CD4-positive, alpha-beta T cell treated with Interleukin-2 at 100 ng/mL for 4 hours (primary cell): ENCODE measurements at regions not wholly inside any gene's neighbourhood (a gene's known extent, or its start where the extent isn't known, plus 50 kb on each side); places are given as distances from the start of the nearest gene placed in this dataset.
A peak's percentile ranks its signal among the peaks of the same experiment; 100 is the strongest.

Experiments used
- DNase-seq: peaks from one replicate; pipeline ENCODE4 v3.0.0-alpha.2; 2020; ENCODE audit warnings: low spot score

DNA sequence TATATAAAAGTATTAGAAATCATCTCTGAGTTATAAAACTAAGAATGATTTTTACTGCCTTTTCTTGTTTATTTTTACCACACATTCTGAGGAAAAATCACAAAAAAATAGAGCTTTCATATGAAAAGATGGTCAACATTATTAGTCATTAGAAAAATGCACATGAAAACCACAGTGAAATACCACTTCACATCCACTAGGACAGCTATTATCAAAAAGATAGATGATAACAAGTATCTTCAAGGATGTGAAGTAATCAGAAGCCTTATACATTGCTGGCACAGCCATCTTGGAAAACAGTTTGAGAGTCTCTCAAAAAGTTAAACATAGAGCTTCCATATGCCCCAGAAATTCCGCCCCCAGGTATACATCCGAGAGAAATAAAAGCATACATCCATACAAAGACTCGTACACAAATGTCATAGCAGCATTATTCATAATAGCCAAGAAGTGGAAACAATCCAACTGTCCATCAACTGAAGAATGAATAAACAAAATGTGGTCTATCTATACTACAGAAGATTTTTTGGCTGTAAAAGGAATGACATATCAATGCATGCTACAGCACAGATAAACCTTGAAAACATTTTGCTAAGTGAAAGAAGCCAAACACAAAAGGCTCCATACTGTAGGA, 523.9 kb downstream of the FUT8 start:
- DNase-seq, result no peak

DNA sequence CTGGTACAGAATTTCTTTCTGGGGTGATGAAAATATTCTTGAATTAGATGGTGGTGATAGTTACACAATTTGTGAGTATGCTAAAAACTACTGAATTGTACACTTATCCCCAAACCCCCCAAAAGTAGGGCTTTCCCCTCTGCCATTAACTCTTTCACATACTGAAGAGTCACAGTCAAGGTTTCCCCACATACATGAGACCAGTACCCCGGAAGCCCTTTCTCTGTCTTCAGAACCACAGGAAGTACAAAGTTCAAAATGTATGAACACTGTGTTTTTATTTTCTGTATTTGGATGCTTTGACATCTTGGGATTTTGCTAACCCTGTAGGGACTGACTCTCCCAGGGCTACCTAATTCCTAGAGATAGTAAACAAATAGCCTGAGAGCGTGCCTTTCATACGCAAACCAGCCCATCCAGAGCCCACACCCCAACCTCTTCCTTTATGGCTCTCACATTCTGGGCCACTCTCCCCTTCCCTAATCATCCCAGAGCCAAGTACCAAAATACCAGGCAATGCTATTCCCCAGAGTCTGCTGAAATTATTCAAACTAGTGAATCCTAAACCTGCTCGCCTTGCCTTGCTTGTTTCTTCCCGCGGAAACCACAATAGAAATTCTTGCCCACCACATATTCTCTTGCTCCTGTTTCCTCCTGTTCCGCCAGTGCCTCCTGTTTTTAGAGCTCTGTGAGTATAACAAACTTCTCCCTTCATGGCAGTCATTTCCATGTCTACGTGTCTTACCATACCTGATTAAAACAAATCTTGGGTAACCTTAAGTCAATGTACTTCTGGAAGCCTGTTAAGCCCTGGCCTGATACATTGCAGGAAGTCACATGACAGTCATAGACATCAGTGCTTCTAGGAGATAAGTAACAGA, 524.8 kb downstream of the FUT8 start:
- DNase-seq, result peak; percentile 18

DNA sequence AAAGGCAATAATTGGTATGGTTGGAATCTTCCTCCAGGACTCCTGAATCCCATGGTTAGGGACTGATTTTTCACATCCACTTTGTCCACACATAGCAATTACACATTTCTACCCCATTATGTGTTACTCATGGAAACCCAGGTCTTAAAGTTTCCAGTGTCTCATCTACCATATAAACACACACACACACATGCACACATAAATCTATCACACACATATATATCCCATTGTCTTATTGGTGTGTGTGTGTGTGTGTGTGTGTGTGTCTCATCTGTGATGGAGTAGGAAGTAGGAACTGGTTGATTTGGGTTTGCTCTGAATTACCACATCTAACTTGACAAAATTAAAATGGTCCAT, 525.4 kb downstream of the FUT8 start:
- DNase-seq, result no peak

DNA sequence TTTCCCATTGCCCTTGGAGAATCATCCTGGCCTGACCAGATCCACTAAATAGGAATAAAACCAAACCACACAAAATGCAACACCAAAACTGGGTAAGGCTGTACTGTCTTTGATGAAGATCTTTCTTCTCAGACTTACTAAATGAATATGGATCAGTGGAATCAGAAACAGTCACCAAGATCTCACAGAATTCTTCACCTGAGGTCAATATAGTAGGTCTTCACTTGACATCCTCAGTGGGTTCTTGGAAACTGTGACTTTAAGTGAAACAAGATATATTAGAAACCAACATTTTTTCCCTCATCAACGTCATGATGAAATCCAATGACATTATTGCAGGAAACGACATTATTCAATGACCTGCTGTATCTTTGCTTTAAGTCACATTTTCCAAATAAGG, 526.2 kb downstream of the FUT8 start:
- no peak for DNase-seq

DNA sequence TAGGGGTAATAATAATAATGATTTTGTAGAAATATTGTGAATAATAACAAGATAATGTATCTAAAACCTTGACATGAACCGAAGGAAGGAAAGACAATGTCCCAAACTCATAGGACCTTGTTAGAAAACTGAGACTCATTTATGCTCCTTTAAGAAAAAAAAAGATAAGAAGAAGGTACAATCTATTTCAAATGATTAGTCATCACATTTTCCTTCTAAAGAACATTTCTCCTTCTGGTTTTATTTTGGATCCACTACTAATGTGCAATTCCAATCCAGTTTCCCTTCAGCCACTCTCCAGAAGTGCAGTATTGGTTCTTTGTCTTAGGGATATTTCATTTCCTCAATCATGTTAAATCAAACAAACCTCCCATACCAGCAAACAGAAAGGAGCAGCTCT, 526.7 kb downstream of the FUT8 start:
- no peak for DNase-seq

DNA sequence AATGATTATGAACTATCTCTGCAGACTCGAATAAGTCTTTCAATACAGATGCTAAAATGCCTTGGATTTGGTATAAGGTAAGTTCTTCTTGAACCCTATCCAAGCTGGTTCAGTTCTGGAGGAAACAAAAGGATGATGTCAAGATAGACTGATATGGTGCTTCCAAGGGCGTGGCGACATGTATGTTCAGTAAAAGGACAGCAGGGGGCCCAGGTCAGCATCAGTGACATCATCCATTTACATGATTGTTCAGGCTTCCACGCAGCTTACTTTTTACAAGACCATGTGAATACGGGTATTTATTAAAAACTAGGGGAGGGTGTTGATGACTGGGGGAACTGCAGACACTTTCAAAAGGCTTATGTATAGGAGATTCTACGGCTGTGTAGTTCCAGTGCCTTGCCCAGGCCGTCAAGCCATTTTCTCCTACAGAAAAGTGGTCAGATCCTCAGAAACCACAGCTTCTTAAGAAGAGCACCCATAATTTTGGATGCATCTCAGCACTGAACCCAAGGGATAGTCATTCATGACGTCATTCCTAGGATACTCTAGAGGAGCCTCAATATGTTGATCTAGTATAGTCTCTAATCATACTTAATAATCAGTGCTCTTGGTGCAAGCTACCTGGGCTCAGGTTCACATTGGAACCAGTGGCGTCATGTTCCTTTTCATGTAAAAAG, 527.7 kb downstream of the FUT8 start:
- DNase-seq, result peak; percentile 23

DNA sequence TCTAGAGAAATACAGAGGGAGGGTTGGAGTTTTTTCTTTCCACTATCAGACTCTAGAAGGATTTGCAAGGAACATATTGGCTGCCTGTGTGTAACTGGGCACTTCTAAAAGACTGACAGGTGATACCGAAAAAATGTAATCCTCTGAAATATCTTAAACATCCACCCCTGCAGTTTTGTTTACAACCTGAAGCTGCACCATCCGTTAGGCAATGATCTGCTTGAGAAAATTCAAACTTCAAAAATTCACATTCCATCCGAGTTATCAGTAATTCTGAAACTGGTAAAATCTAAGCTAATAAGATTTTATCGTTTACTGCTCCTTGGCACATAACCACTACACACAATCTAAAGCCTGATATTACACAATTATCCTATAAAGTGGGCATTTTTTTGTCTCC, 528.6 kb downstream of the FUT8 start:
- no peak for DNase-seq

DNA sequence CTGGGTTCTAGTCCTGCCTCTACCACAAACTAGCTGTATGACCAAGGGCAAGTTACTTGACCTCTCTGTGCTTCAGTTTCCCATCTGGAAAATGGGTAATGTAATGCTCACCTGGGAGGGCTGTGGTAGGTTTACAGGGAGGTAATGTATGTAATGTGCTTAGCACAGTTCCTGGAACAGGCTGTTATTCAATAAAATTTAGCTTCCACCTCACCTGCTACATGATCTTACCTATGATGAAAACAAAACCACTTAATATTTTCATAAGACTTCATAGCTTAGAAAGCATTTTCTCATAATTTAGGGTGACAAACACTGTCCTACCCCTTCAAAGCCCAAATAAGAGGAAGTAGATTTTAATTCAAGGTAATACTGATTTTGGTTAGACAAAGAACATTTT, 530.6 kb downstream of the FUT8 start:
- peak; percentile 15 for DNase-seq

DNA sequence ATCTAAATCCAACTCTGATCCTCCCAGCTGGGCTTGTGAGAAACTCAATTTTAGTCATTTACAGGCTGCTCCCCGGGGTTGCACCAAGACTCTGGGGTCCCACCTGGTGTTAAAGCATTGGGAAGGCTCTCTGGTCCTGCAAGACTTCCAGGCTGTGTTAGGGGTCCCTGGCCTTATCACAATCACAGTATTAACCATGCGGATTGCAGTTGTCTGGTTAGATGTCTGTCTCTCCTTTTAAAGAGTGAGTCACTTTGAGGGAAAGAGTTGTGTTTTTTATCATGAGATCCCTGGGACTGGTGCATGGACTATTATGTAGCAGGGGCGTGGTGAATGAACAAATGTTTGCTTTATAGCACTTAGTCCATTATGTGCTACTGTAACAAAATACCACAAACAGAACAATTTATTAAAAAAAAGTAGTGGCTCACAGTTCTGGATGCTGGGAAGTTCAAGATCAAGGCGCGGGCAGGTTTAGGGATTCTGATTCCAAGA, 531.4 kb downstream of the FUT8 start:
- DNase-seq, result no peak

DNA sequence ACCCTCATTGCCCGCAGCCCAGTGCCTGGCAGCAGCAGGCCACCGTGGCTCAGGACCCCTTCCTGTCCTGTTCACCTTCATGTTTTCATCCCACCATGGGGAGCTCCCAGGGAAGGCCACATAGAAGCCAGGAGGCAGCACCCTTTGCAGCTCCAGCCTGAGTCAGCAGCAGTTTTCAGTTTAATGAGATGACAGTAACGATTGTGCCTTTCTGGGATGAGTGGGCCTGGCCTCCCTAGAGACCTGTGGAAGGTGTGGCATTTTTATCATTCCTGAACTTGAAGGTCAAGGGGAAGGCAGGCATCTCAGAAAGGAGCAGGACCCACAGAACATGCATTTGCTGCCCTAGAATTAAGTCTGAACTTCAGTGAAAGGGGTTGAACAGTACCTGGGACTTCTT, 532.8 kb downstream of the FUT8 start:
- DNase-seq, result no peak

DNA sequence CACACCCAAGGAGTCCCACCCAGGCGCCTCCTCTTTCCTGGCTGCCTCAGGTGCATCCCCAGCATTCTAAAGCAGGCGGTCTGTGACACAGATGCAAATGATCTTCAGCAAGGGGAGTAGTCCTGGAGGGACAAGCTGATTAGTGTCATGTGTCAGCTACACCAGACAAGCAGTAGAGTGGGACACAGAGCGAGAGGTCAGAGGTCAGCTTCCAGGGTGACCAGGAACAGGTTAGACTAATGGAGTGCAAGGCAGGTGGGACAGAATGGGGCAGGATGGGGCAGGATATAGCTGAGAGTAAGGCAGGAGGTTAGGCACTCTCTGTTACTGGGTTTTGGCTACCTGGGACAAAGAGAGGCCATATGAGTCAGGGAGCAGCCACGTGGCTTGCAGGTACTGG, 534.0 kb downstream of the FUT8 start:
- DNase-seq, result no peak

DNA sequence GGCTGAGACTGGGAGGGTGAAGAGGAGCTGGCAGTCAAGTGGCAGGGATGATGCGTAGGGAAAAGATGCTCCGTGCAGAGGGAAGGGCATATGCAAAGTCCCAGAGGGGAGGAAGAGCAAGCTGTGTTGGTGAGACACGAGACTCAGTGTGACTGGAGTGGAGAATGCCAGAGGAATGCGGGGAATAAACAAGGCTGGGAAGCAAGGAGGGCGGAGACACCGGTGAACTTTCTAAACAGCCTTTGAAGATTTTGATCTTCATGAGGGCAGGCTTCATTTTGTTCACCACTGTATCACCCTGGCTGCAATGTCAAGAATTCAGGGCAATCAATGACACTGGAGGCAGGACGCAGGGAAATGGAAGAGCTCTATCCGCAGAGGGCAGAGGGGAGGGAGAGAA, 535.8 kb downstream of the FUT8 start:
- no peak for DNase-seq

DNA sequence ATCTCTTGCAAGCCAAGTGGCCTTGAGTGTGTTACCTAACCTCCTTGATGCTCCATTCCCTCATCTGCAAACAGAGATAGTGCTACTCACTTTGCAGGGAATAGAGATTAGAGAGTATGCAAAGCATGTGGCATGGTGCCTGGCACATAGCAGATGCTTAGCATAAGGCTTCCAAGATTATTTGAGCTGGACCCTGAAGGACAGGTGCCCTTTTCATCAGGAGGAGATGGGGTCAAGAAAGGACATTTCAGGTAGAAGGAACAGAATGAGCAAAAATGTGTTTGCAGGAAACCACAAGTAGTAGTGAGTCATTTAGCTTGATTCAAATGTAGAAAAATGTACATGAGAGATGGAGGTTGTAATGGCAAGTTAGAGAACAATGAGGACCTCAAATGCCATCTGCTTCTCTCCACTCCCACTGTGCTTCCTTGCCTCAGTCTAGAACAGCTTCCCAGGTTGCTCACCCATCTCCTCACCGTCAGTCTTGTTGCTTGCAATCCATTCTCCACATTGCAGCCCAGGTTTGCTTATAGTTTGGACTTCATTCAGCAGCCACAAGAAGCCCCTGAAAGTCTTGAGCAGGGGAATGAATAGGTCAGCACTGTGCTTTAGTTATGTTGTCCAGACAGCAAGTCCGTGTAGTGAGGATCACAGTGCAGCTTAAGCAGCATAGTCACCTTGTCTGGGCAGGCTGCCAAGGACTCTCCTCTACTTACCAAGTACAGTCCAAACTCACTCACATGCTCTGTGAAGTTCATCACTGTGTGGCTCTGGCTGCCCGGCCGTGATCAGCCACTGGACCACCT, 536.3 kb upstream of the CCDC196 start:
- peak; percentile 32 for DNase-seq

DNA sequence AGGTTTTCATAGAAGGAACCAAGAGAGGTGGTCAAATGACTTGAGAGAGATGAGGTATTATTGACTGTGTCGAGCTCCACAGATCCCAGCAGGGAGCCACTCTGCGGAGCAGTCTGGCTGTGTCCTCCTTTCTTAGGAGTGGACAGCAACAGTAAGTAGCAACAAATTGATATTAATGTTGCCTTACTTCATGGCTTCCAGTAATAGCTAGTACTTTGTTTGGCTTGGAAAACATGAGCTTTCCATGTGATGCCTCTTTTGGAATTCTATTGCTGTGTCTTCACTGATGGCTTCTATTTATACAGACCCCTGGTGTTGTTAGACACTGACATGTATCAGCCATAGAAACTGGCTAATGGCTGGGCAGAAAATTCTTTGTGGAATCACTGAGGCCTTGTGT, 531.2 kb upstream of the CCDC196 start:
- no peak for DNase-seq

DNA sequence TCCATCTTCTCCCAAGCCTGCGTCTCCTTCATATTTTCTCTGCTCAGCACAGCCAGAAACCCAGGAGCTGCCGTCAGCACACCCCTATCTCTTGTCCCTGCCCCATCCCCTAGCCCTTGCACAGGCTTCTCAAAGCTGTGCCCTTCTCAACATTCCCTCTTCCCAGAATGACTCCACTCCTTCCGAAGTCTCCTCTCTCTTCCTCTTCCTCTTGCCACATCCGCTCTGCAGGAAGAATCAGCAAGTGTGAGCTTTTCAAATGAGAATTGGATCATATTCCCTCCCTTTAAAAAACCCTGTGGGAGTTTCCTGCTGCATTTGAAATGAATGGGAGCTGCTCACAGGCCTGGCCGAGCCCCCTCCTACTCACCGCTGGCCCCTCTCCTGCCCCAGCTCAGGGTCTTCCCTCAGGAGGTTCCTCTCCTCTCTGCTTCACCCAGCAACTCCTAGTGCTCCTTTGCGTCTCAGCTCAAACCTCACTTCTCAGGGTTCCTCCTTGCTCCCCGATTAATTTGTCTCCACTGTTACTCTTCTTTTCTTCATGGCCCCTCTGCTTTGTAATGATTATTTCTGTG, 528.5 kb upstream of the CCDC196 start:
- no peak for DNase-seq

DNA sequence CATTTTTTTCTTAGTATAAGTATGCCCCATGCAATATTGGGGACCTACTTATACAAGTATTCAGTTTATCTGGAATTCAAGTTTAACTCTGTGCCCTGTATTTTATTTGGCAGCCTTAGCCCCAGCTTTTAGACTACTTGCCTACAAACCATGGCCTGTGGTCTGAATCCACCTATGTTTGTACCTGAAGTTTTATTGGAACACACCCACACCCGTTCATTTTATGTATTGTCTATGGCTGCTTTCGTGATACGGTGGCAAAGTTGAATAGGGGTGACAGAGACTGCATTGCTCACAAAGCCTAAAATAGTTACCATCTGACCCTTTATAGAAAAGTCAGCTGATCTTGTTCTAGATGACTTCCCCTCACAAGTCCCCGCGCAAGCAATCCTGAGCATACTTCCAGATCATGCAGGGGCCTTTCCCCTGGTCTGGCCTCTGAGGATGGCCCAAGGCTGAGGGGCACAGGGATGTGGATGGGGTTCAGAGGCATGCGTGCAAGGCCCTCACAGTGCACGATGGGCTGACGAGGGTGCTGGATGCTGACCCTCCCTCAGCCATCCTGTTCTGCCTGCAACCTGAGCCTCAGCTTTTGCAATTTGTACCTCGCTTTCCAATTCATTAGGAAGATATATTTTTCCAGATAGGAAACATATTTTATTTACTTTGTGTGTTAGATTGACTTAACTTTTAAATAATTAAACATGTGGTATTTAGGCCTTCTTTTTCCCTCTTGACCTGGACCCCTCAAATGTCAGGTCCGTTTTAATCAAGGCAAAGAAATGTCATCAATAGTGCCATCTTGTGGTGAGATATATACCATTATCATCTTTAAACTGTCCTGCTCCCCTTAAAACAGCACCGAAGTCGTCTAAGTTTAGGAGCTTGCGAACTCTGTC, 527.3 kb upstream of the CCDC196 start:
- DNase-seq, result peak; percentile 60

DNA sequence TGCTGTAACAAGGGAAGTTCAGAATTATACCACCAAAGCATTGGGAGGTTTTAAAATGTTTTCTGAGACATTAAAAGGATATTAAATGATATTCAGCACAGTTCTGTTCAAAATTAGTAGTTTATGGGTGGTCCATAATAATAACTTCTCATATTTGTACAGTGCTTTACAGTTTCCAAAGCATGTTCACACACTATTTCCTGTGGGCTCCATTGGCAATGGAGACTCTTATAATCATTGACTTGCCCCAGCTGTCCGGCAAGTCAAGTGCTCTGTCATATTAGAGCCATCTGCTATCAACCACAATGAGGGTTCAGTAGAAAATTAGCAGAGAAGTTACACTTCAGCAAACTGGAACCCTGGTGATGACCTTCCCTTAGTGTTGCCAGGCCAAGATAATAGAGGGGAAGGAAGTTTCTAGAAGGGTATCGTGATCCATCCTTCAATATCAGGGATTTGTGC, 526.6 kb upstream of the CCDC196 start:
- DNase-seq, result no peak

DNA sequence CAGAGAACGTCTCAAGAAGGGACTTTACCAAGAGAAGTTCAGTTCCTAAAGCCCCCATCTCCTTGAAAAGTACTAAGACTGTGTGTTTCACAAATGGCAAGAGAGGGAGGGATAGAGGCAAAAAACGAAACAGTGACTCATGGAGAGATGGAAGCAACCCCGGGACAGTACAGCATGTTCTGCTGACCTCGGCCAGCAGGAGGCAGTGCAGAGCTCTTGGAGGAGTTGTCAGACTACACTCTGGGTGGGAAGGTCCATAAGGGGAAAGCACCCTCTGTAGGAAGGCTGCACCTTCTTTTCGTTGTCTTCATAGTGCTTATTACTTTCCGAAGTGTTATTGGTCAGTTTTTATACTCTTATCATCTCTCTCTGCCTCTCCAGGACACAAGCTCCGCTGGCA, 525.2 kb upstream of the CCDC196 start:
- DNase-seq, result peak; percentile 72

DNA sequence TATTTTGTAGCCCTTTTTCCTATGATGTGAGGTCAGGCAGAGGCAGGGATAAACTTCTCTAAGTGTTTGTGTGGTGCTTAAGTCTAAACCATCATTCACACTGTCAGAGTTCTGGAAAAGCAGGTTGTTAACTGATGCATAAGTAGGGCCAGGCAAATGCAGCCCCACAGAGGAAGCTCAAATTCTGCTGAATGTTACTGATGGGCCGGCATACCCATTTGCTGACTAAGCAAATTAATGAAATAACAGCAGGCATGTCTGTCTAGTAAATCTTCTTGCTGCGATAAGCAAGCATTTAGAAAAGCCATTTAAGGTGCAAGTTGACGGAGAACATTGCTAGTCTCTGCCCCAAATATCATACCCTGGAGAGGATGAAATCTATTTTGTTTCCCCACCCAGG, 523.2 kb upstream of the CCDC196 start:
- no peak for DNase-seq

DNA sequence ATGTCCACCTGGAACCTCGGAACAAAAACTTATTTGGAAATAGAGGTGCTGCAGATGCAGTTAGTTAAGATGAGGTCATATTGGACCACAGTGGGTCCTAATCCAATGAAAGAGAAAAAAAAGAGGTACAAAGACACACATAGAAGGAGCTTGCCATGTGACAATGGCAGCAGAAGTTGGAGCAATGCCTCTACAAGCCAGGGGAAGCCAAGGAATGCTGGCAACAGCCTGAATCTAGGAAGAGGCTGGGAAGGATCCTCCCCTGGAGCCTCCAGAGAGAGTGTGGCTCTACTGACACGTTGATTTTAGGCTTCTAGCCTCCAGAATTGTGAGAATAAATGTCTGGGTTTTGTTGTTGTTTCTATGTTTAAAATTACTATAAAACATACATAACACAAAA, 521.8 kb upstream of the CCDC196 start:
- no peak for DNase-seq

DNA sequence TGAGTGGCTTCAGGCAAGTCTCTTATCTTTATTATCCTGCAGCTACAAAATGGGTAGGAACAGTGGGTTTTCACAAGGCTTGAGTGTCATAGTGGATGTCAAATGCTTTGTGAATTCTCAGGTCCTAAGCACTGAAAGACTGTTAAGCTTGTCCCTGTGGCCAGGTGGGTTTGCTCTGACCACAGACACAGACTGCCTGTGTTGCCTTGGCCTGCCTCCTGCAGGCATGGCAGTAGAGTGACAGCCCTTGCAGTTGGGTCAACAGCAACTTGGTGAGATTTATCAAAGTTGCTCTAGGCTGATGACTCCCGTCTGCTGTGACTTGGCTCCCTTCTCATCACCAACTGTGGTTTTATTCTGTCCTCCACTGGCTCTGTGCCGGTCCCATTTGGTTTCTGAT, 520.0 kb upstream of the CCDC196 start:
- DNase-seq, result no peak
